H1 (cell line): ENCODE measurements at regions not wholly inside any gene's neighbourhood (a gene's known extent, or its start where the extent isn't known, plus 50 kb on each side); places are given as distances from the start of the nearest gene placed in this dataset.

Experiments
- EP300 ChIP-seq, 2 experiments: IDR thresholded peaks; 1 replicate in 1 of 2; 2 replicates in 1 of 2; pipeline ENCODE4 v1.6.1; 2011 to 2012; ENCODE audit warnings: low read depth in 2 of 2, low read length in 2 of 2, mild to moderate bottlenecking in 2 of 2, borderline replicate concordance in 1 of 2, inconsistent platforms in 1 of 2, moderate library complexity in 1 of 2
- FOSL1 ChIP-seq: IDR thresholded peaks from 2 replicates; pipeline ENCODE4 v1.6.1; 2011; ENCODE audit warnings: mild to moderate bottlenecking, low read depth, low read length, moderate library complexity; ENCODE audit not compliant: insufficient read depth
- SP1 ChIP-seq: IDR thresholded peaks from 2 replicates; pipeline ENCODE4 v1.6.1; 2011; ENCODE audit warnings: low read depth, low read length
- SP2 ChIP-seq: IDR thresholded peaks from 2 replicates; pipeline ENCODE4 v1.6.1; 2012; ENCODE audit warnings: mild to moderate bottlenecking, low read length, inconsistent platforms
- ZNF274 ChIP-seq: IDR thresholded peaks from 2 replicates; pipeline ENCODE4 v1.7.0; 2012; ENCODE audit warnings: low read length, borderline replicate concordance; ENCODE audit errors: extremely low read depth
- TF ChIP-seq, protein P1 (sequence below), 3 experiments: IDR thresholded peaks; 1 replicate in 2 of 3; 2 replicates in 1 of 3; pipeline versions ENCODE4 v1.5.1 to v1.6.1; 2011; ENCODE audit warnings: low read length in 3 of 3, mild to moderate bottlenecking in 3 of 3, inconsistent platforms in 2 of 3, low read depth in 1 of 3, moderate library complexity in 1 of 3; ENCODE audit not compliant: insufficient read depth in 1 of 3; ENCODE audit errors: control extremely low read depth in 1 of 3

DNA sequence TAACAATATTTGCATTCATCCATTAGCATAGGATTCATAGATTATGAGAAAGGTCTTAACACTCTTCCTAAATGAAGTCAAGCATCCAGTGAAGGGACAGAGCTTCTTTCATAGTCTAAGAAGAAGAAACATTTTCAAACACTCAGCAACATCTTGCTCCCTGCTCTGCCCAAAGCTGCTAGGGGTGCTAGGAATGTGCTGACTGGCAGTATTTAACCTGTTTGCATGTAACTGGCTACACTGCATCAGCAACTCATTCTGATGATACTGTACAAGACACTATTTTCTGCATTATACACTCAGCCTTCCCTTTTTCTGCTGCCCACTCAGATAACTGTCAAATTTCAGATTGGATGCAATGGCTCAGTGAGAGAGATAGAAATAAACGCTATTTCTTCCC, 495.1 kb upstream of the ARID1B start:
- no peak for TF ChIP-seq FOSL1
- no peak for TF ChIP-seq SP1
- TF ChIP-seq, protein P1, sequence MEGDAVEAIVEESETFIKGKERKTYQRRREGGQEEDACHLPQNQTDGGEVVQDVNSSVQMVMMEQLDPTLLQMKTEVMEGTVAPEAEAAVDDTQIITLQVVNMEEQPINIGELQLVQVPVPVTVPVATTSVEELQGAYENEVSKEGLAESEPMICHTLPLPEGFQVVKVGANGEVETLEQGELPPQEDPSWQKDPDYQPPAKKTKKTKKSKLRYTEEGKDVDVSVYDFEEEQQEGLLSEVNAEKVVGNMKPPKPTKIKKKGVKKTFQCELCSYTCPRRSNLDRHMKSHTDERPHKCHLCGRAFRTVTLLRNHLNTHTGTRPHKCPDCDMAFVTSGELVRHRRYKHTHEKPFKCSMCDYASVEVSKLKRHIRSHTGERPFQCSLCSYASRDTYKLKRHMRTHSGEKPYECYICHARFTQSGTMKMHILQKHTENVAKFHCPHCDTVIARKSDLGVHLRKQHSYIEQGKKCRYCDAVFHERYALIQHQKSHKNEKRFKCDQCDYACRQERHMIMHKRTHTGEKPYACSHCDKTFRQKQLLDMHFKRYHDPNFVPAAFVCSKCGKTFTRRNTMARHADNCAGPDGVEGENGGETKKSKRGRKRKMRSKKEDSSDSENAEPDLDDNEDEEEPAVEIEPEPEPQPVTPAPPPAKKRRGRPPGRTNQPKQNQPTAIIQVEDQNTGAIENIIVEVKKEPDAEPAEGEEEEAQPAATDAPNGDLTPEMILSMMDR (IDR thresholded peaks at IDR 0.05; ENCODE audit: control extremely low read depth in 1 of 3, insufficient read depth in 1 of 3, low read depth in 1 of 3, low read length in 3 of 3) = no peak
- no peak for TF ChIP-seq ZNF274
- TF ChIP-seq SP2 = no peak
- TF ChIP-seq EP300 (IDR thresholded peaks at IDR 0.05; ENCODE audit: borderline replicate concordance in 1 of 2, low read depth in 2 of 2, low read length in 2 of 2) = no peak
